OCI-LY1 (cell line): ENCODE measurements at regions not wholly inside any gene's neighbourhood (a gene's known extent, or its start where the extent isn't known, plus 50 kb on each side); places are given as distances from the start of the nearest gene placed in this dataset.
A peak's percentile ranks its signal among the peaks of the same experiment; 100 is the strongest.

ENCODE experiments used
- H2AFZ ChIP-seq: fragments of 200-600 bp; sonication (generic), shearing (Covaris generic); 2 replicates; pipeline ENCODE4 v1.6.0; 2014; ENCODE audit warnings: antibody characterized with exemption, mild to moderate bottlenecking, low read length
- H3F3A ChIP-seq: fragments of 200-600 bp; sonication (generic), shearing (Covaris generic); 2 replicates; pipeline ENCODE4 v1.6.0; 2014; ENCODE audit warnings: mild to moderate bottlenecking, antibody characterized with exemption, low read length, moderate library complexity; ENCODE audit not compliant: insufficient read depth
- H3K27ac ChIP-seq: fragments of 200-600 bp; sonication (generic); 2 replicates; pipeline ENCODE4 v1.5.1; 2014; ENCODE audit warnings: low read length, mixed run types, mild to moderate bottlenecking, low read depth; ENCODE audit not compliant: poor library complexity, severe bottlenecking
- H3K27me3 ChIP-seq: fragments of 200-600 bp; sonication (generic); 2 replicates; pipeline ENCODE4 v1.6.0; 2014; ENCODE audit warnings: antibody characterized with exemption, mild to moderate bottlenecking, low read length, moderate library complexity; ENCODE audit not compliant: insufficient read depth
- H3K36me3 ChIP-seq: fragments of 200-600 bp; sonication (generic); 2 replicates; pipeline ENCODE4 v1.6.1; 2014; ENCODE audit warnings: mild to moderate bottlenecking, antibody characterized with exemption, low read length, moderate library complexity, mixed read lengths; ENCODE audit not compliant: insufficient read depth
- H3K4me1 ChIP-seq: fragments of 200-600 bp; sonication (generic); 2 replicates; pipeline ENCODE4 v1.5.1; 2014; ENCODE audit warnings: mild to moderate bottlenecking, low read length, moderate library complexity; ENCODE audit not compliant: insufficient read depth, severe bottlenecking
- H3K4me2 ChIP-seq: fragments of 200-600 bp; sonication (generic), shearing (Covaris generic); 2 replicates; pipeline ENCODE4 v1.6.1; 2014; ENCODE audit warnings: low read length
- H3K4me3 ChIP-seq: fragments of 200-600 bp; sonication (generic); 2 replicates; pipeline ENCODE4 v1.5.1; 2014; ENCODE audit warnings: low read length, low read depth, mild to moderate bottlenecking, mixed read lengths; ENCODE audit not compliant: poor library complexity, severe bottlenecking
- H3K79me2 ChIP-seq: fragments of 200-600 bp; shearing (Covaris generic); 2 replicates; pipeline ENCODE4 v1.6.1; 2016; ENCODE audit warnings: mixed run types, low read length, mixed read lengths; ENCODE audit not compliant: insufficient read depth
- H3K9ac ChIP-seq: fragments of 200-600 bp; sonication (generic), shearing (Covaris generic); 2 replicates; pipeline ENCODE4 v1.6.1; 2014; ENCODE audit warnings: mild to moderate bottlenecking, low read length, mixed read lengths
- H3K9me2 ChIP-seq: fragments of 200-600 bp; sonication (generic), shearing (Covaris generic); 2 replicates; pipeline ENCODE4 v1.6.1; 2014; ENCODE audit warnings: low read depth, mild to moderate bottlenecking, low read length, mixed read lengths
- H3K9me3 ChIP-seq: fragments of 200-600 bp; shearing (Covaris generic); 2 replicates; pipeline ENCODE4 v1.6.1; 2014; ENCODE audit warnings: low read length, mixed read lengths
- H4K20me1 ChIP-seq: fragments of 200-600 bp; sonication (generic), shearing (Covaris generic); 2 replicates; pipeline ENCODE4 v1.6.0; 2016; ENCODE audit warnings: mild to moderate bottlenecking, low read length; ENCODE audit not compliant: insufficient read depth
- EZH2 ChIP-seq: fragments of 200-600 bp; sonication (generic), shearing (Covaris generic); IDR thresholded peaks from 2 replicates; pipeline ENCODE4 v1.8.0; 2017; ENCODE audit warnings: borderline replicate concordance, mixed run types, mild to moderate bottlenecking, antibody characterized with exemption, low read length, moderate library complexity, mixed read lengths
- TF ChIP-seq, protein P1 (sequence below): fragments of 200-600 bp; sonication (generic), shearing (Covaris generic); IDR thresholded peaks from 2 replicates; pipeline ENCODE4 v1.5.1; 2017; ENCODE audit warnings: mild to moderate bottlenecking, antibody characterized with exemption, low read length, moderate library complexity, mixed read lengths

DNA sequence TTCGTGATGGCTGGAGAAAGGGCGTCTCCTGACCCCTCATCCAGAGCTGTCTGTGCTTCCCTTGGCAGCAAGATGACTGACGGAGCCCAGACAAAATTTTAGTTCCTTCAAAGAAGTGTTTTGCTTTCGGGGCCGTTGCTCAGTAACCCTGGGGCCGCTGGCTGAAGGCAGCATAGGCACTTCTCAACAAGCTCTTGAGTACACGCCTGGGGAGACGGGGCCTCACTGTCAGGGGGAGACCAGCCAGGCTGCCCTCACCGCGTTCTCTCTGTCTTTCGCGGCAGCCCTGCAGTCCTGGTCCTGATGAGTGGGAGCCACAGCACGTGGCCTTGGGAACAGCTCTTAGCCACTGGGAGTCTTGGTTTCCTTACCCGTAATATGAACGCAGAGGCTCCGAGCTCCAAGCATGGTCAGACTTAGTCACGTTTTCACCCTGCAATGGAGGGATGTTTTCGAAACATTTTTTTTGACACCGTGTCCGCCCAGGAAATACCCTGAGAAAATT, 86.0 kb downstream of the IRF8 start:
- Histone ChIP-seq H3K4me1 (peaks cover 14% of the 10 kb centered on the region), H3K79me2 (no peaks in the 10 kb centered on the region), H3K27ac (no peak overlapping the region), H3K9me3 (no peaks in the 10 kb centered on the region), H3K36me3 (no peaks in the 10 kb centered on the region), H3K4me2 (no peak overlapping the region; the same call in 1 of the 2 replicates), H3K27me3 (peaks cover 6% of the 10 kb centered on the region; the same call in 1 of the 2 replicates), H4K20me1 (no peaks in the 10 kb centered on the region), H3K9ac (no peak overlapping the region), H3F3A (no peaks in the 10 kb centered on the region), H3K9me2 (no peaks in the 10 kb centered on the region), H3K4me3 (no peak overlapping the region), H2AFZ (no peak overlapping the region)
- no peak for TF ChIP-seq EZH2
- TF ChIP-seq, protein P1, sequence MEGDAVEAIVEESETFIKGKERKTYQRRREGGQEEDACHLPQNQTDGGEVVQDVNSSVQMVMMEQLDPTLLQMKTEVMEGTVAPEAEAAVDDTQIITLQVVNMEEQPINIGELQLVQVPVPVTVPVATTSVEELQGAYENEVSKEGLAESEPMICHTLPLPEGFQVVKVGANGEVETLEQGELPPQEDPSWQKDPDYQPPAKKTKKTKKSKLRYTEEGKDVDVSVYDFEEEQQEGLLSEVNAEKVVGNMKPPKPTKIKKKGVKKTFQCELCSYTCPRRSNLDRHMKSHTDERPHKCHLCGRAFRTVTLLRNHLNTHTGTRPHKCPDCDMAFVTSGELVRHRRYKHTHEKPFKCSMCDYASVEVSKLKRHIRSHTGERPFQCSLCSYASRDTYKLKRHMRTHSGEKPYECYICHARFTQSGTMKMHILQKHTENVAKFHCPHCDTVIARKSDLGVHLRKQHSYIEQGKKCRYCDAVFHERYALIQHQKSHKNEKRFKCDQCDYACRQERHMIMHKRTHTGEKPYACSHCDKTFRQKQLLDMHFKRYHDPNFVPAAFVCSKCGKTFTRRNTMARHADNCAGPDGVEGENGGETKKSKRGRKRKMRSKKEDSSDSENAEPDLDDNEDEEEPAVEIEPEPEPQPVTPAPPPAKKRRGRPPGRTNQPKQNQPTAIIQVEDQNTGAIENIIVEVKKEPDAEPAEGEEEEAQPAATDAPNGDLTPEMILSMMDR: no peak

DNA sequence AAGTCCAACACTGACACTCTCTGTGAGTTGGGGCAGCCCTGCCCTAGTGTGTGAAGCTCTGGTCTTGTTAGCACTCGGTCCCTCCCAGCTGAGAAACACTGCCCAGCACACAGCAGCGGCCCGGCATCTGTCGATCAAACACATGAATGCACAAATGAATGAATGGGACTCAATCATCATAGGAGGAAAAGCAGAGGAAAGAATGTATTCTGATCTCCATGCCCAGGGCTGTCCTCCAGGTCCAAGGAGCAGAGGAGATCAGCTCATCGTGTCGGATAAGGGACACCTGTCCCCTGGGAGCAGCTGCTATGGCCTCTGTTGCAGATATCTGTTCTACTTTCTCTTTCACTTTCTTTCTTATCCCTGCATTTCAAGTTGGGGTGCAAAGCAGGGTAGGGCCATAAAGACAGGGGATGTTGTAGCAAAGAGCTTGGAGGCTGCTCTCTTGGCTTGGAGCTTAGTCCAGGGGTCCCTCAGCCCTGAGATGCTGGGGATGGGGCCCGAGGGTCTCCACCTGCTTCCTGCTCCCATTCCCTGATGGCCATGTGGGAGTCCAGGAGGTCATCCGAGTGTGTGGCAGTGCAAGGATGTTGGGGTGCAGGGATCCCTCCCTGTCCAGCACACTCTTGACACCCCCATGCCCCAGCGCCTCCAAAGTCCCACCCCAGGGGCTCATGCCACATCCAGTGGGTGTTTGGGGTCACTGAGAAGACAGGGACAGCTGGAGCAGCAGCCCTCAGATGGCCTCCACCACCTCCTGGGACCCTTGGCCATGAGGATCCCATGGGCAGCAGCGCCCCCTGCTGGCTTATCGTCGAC, 88.2 kb downstream of the IRF8 start:
- Histone ChIP-seq H3F3A (no peaks in the 10 kb centered on the region), H3K9me3 (no peaks in the 10 kb centered on the region), H3K4me1 (peaks cover 14% of the 10 kb centered on the region), H3K27me3 (peaks cover 6% of the 10 kb centered on the region; the same call in 1 of the 2 replicates), H2AFZ (no peak overlapping the region), H3K4me2 (no peak overlapping the region), H3K9me2 (no peaks in the 10 kb centered on the region), H3K79me2 (no peaks in the 10 kb centered on the region), H4K20me1 (no peaks in the 10 kb centered on the region), H3K9ac (no peak overlapping the region), H3K36me3 (no peaks in the 10 kb centered on the region), H3K27ac (no peak overlapping the region), H3K4me3 (no peak overlapping the region)
- TF ChIP-seq EZH2: no peak
- TF ChIP-seq, protein P1: peak; percentile 38; the same call in 1 of the 2 replicates

DNA sequence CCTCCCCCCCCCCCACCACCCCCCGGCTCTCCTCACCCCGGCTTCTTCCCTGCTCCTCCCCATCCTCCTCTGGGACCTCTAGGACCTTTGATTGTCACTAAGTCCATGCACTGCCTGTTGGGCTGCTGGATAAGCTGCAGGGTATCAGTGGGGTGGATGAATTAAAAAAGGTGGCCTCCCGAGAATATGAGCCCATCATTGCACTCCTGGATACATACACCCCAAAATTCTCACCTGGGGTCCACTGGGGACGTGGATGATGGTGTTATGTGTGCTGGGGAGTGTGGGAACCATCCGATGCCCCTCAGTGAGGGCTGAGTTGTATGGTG, 88.8 kb downstream of the IRF8 start:
- H3K4me3 ChIP-seq: no peak overlapping the region
- H2AFZ ChIP-seq: no peak overlapping the region
- H3K36me3 ChIP-seq: no peaks in the 10 kb centered on the region
- peaks cover 14% of the 10 kb centered on the region for H3K4me1 ChIP-seq
- H3K4me2 ChIP-seq: no peak overlapping the region
- no peaks in the 10 kb centered on the region for H4K20me1 ChIP-seq
- no peaks in the 10 kb centered on the region for H3K9me2 ChIP-seq
- TF ChIP-seq EZH2: no peak
- TF ChIP-seq, protein P1: peak; percentile 12
- H3K9me3 ChIP-seq: no peaks in the 10 kb centered on the region
- no peak overlapping the region for H3K27ac ChIP-seq
- H3F3A ChIP-seq: no peaks in the 10 kb centered on the region
- no peaks in the 10 kb centered on the region for H3K79me2 ChIP-seq
- no peak overlapping the region for H3K9ac ChIP-seq
- peaks cover 6% of the 10 kb centered on the region; the same call in 1 of the 2 replicates for H3K27me3 ChIP-seq
